ENCODE measurements at regions not wholly inside any gene's neighbourhood (a gene's known extent, or its start where the extent isn't known, plus 50 kb on each side); places are given as distances from the start of the nearest gene placed in this dataset.

DNA sequence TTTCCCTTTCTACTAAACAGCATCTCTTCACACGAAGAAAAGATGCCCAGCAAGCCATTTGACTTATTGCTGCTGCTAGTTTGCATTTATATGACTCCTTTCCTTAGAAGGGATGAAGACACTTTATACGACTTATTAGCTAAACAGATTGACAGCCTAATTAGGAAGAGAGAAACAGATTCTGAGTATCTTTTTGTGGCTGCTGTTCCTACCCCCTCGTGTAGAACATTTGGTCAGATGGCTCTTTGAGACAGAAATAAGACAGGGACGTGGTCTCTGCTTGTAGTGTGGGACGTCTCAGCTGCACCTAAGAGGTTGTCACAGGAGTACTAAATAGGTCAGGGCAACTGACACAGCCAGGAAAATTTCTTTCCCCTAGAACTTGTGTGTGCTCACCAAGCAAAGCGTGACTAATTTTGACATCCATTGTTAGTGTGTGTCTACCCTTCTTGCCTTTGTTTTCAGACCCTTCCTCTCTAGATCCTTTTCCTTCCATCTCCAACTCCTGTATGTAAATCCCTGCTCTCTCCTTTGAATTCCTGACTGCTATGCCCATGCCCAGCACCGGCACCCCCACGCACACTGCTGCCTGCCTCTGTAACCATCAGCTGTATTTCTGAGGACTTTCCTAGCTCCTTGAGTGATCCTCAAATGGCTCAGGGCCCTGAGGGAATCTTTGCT lies 83.2 kb downstream of the DAD1 start (continued):
- TF ChIP-seq, protein P1, sequence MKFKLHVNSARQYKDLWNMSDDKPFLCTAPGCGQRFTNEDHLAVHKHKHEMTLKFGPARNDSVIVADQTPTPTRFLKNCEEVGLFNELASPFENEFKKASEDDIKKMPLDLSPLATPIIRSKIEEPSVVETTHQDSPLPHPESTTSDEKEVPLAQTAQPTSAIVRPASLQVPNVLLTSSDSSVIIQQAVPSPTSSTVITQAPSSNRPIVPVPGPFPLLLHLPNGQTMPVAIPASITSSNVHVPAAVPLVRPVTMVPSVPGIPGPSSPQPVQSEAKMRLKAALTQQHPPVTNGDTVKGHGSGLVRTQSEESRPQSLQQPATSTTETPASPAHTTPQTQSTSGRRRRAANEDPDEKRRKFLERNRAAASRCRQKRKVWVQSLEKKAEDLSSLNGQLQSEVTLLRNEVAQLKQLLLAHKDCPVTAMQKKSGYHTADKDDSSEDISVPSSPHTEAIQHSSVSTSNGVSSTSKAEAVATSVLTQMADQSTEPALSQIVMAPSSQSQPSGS (IDR thresholded peaks at IDR 0.05; ENCODE audit: low read length), result peak; percentile 73; the same call in 1 of the 2 replicates
- peak in 1 of 2 experiments; percentile 49; a peak in 1 of 4 replicates for TF ChIP-seq EP300 (IDR thresholded peaks at IDR 0.05; ENCODE audit: borderline replicate concordance in 1 of 2, control insufficient read depth in 1 of 2, low read depth in 2 of 2, low read length in 2 of 2)
- TF ChIP-seq HDAC6 (IDR thresholded peaks at IDR 0.05; ENCODE audit: unreplicated experiment), result no peak

DNA sequence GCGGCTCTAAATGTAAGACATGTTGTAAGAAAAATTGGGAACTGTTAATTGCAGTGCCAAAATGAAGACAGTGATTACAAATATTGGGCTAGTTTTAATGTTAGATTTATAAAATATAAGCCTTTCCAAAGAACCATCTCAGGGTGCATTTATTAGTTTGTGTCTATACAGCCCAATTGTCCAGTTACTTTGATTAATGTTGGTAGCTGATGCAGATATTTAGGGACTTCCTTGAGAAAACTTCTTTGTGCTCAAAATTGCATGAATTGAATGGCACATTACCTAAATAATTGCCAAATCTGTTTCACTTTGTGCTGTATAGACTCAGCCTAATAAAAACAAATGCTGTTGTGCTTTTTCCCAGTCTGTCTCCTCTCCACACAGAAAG lies 83.7 kb downstream of the DAD1 start:
- peak overlapping the region; percentile 92 for H3K4me2 ChIP-seq (ENCODE audit: control insufficient read depth, insufficient read depth)
- DNase-seq (ENCODE audit: low read depth, low spot score) (no peak), FAIRE-seq (no peak), ATAC-seq (no peak; the same call in 1 of the 3 replicates)
- peak overlapping the region; percentile 52 for H2AFZ ChIP-seq (ENCODE audit: control insufficient read depth, low read depth, low read length)
- CTCF ChIA-PET, result interaction anchor here (0.7 to 9.9 kb wide), 13 partner anchors 8 to 187 kb away, joined by 3 to 101 read pairs (median 4); no protein-coding TSS in a partner anchor
- H4K20me1 ChIP-seq (ENCODE audit: control insufficient read depth, insufficient read depth), result no peaks in the 10 kb centered on the region
- H3K79me2 ChIP-seq (ENCODE audit: control insufficient read depth, insufficient read depth, low read length), result peaks cover 49% of the 10 kb centered on the region
- BruUV-seq (replicated peaks), result TSS peak; percentile 60
- RAD21 ChIA-PET (ENCODE audit: unreplicated experiment), result interaction anchor here (0.7 to 25.4 kb wide), 13 partner anchors 10 to 122 kb away, joined by 3 to 797 read pairs (median 13); no protein-coding TSS in a partner anchor
- 90% methylated on average over 1 of the region's 1 CpG for WGBS (ENCODE audit: insufficient coverage, insufficient replicate concordance, low lambda C conversion rate, missing lambda C conversion rate)
- H3K27ac ChIP-seq (ENCODE audit: control insufficient read depth, insufficient read depth), result peak overlapping the region; percentile 98
- intact Hi-C loops (cut with micrococcal nuclease; ENCODE audit: unreplicated experiment) (no loop called here), in situ Hi-C loops (cut with MboI) (no loop called here)
- TF ChIP-seq, protein P2, sequence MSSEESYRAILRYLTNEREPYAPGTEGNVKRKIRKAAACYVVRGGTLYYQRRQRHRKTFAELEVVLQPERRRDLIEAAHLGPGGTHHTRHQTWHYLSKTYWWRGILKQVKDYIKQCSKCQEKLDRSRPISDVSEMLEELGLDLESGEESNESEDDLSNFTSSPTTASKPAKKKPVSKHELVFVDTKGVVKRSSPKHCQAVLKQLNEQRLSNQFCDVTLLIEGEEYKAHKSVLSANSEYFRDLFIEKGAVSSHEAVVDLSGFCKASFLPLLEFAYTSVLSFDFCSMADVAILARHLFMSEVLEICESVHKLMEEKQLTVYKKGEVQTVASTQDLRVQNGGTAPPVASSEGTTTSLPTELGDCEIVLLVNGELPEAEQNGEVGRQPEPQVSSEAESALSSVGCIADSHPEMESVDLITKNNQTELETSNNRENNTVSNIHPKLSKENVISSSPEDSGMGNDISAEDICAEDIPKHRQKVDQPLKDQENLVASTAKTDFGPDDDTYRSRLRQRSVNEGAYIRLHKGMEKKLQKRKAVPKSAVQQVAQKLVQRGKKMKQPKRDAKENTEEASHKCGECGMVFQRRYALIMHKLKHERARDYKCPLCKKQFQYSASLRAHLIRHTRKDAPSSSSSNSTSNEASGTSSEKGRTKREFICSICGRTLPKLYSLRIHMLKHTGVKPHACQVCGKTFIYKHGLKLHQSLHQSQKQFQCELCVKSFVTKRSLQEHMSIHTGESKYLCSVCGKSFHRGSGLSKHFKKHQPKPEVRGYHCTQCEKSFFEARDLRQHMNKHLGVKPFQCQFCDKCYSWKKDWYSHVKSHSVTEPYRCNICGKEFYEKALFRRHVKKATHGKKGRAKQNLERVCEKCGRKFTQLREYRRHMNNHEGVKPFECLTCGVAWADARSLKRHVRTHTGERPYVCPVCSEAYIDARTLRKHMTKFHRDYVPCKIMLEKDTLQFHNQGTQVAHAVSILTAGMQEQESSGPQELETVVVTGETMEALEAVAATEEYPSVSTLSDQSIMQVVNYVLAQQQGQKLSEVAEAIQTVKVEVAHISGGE (CRISPR knock-in tag; IDR thresholded peaks at IDR 0.05), result 0 out of 2 replicates have a peak, but pooled peaks have one; percentile 26
- TF ChIP-seq ZSCAN29 (IDR thresholded peaks at IDR 0.05), result peak; percentile 95
- no peak for TF ChIP-seq IKZF2 (IDR thresholded peaks at IDR 0.05)
- 0 out of 2 replicates have a peak, but pooled peaks have one; percentile 33 for TF ChIP-seq POLR2AphosphoS2 (IDR thresholded peaks at IDR 0.05; ENCODE audit: low read depth, low read length)
- TF ChIP-seq CHD1 (IDR thresholded peaks at IDR 0.05; ENCODE audit: low read depth, low read length), result 0 out of 2 replicates have a peak, but pooled peaks have one; percentile 74
- 0 out of 2 replicates have a peak, but pooled peaks have one; percentile 10 for TF ChIP-seq SMAD5 (IDR thresholded peaks at IDR 0.05; ENCODE audit: low read depth)
- POLR2A ChIA-PET, result interaction anchor here (0.9 to 35.4 kb wide), 11 partner anchors 9 to 125 kb away, joined by 3 to 875 read pairs (median 8); no protein-coding TSS in a partner anchor
- no peaks in the 10 kb centered on the region for H3K36me3 ChIP-seq (ENCODE audit: control insufficient read depth in 2 of 2, insufficient read depth in 2 of 2, low read length in 1 of 2)
- peaks cover 50% of the 10 kb centered on the region for H3K4me1 ChIP-seq (ENCODE audit: control insufficient read depth, insufficient read depth, low read length)
- H3K27me3 ChIP-seq (replicated peaks in 1 of 2; ENCODE audit: control insufficient read depth in 2 of 2, insufficient read depth in 2 of 2, low read length in 1 of 2), result no peaks in the 10 kb centered on the region
- H3K9ac ChIP-seq (ENCODE audit: control insufficient read depth, insufficient read depth, low read length), result peak overlapping the region; percentile 78
- H3K9me3 ChIP-seq (replicated peaks; ENCODE audit: control insufficient read depth, insufficient read depth, low read length), result no peaks in the 10 kb centered on the region; the same call in 2 of the 3 replicates
- SMC1A ChIA-PET (ENCODE audit: uncharacterized antibody, unreplicated experiment), result interaction anchor here (0.7 to 17.7 kb wide), 14 partner anchors 8 to 148 kb away, joined by 3 to 399 read pairs (median 20); no protein-coding TSS in a partner anchor
- no peak overlapping the region for H3K4me3 ChIP-seq
